ENCODE measurements at regions not wholly inside any gene's neighbourhood (a gene's known extent, or its start where the extent isn't known, plus 50 kb on each side); places are given as distances from the start of the nearest gene placed in this dataset.

GRCh38 chr11:127126986-127127385, 126.4 kb upstream of the KIRREL3 start:
- no peak for DNase-seq (ENCODE audit: low read depth)
- TF ChIP-seq CTCF (conservative IDR thresholded peaks at IDR 0.05; ENCODE audit: low read length): no peak
- H3K4me3 ChIP-seq (ENCODE audit: low read length): no peak overlapping the region

GRCh38 chr11:127119356-127119755, 118.8 kb upstream of the KIRREL3 start:
- DNase-seq (ENCODE audit: low read depth): no peak
- no peak overlapping the region for H3K4me3 ChIP-seq (ENCODE audit: low read length)
- TF ChIP-seq CTCF (conservative IDR thresholded peaks at IDR 0.05; ENCODE audit: low read length): no peak

GRCh38 chr11:127118811-127119210, 118.2 kb upstream of the KIRREL3 start:
- no peak for DNase-seq (ENCODE audit: low read depth)

GRCh38 chr11:127117231-127117739, 116.7 kb upstream of the KIRREL3 start:
- TF ChIP-seq CTCF (conservative IDR thresholded peaks at IDR 0.05; ENCODE audit: low read length): no peak
- no peak for DNase-seq (ENCODE audit: low read depth)
- no peak overlapping the region for H3K4me3 ChIP-seq (ENCODE audit: low read length)

More at GRCh38 chr11:127118811-127119210, 118.2 kb upstream of the KIRREL3 start:
- TF ChIP-seq CTCF (conservative IDR thresholded peaks at IDR 0.05; ENCODE audit: low read length): no peak
- no peak overlapping the region for H3K4me3 ChIP-seq (ENCODE audit: low read length)

- no peak overlapping the region for H3K4me3 ChIP-seq (ENCODE audit: low read length)
- no peak for DNase-seq (ENCODE audit: low read depth)
- TF ChIP-seq CTCF (conservative IDR thresholded peaks at IDR 0.05; ENCODE audit: low read length): no peak
Observed at GRCh38 chr11:127115844-127116243, 115.3 kb upstream of the KIRREL3 start.

GRCh38 chr11:127114035-127114434, 113.5 kb upstream of the KIRREL3 start:
- DNase-seq (ENCODE audit: low read depth): no peak
- no peak overlapping the region for H3K4me3 ChIP-seq (ENCODE audit: low read length)
- TF ChIP-seq CTCF (conservative IDR thresholded peaks at IDR 0.05; ENCODE audit: low read length): no peak

GRCh38 chr11:127110542-127110941, 110.0 kb upstream of the KIRREL3 start:
- no peak for TF ChIP-seq CTCF (conservative IDR thresholded peaks at IDR 0.05; ENCODE audit: low read length)
- DNase-seq (ENCODE audit: low read depth): no peak
- no peak overlapping the region for H3K4me3 ChIP-seq (ENCODE audit: low read length)
